H1 (cell line): ENCODE measurements at regions not wholly inside any gene's neighbourhood (a gene's known extent, or its start where the extent isn't known, plus 50 kb on each side); places are given as distances from the start of the nearest gene placed in this dataset.

Source experiments
- CTCF ChIA-PET: fragments of 300-600 bp; sonication (Branson Sonifier 250); formaldehyde crosslinking; loops from one replicate; lab custom pipeline; 2021; ENCODE audit not compliant: partially characterized antibody; lab: Charles Lee
- POLR2A ChIA-PET: fragments of 300-600 bp; sonication (Branson Sonifier 250); formaldehyde crosslinking; loops from one replicate; lab custom pipeline; 2021; ENCODE audit warnings: inconsistent platforms; ENCODE audit not compliant: partially characterized antibody; lab: Charles Lee
- DNase-seq, 2 experiments: peaks; one replicate each; pipeline versions ENCODE4 v3.0.0 to v3.0.0-alpha.2; 2010 to 2022; ENCODE audit warnings: low spot score in 2 of 2, low read depth in 1 of 2, mixed read lengths in 1 of 2
- FAIRE-seq: peaks from 2 replicates; lab custom pipeline; 2011; peaks lifted over from hg19 to GRCh38; lab: Jason Lieb, UNC
- H2AFZ ChIP-seq: 2 replicates; pipeline ENCODE4 v1.8.1; 2012; ENCODE audit warnings: low read length, inconsistent platforms
- H2AK5ac ChIP-seq: 2 replicates; pipeline ENCODE4 v1.6.1; 2013; ENCODE audit warnings: low read depth, low read length
- H2BK120ac ChIP-seq: replicated peaks from 2 replicates; pipeline ENCODE3; 2013; ENCODE audit warnings: low read depth, low read length, inconsistent platforms
- H2BK12ac ChIP-seq: 2 replicates; pipeline ENCODE4 v1.6.1; 2013; ENCODE audit warnings: low read depth, low read length
- H2BK15ac ChIP-seq: 2 replicates; pipeline ENCODE4 v1.6.1; 2013; ENCODE audit warnings: low read length
- H2BK20ac ChIP-seq: 2 replicates; pipeline ENCODE4 v1.6.1; 2013; ENCODE audit warnings: low read length
- H2BK5ac ChIP-seq: 2 replicates; pipeline ENCODE4 v1.6.1; 2013; ENCODE audit warnings: low read depth, low read length
- H3K14ac ChIP-seq: 2 replicates; pipeline ENCODE4 v1.6.1; 2013; ENCODE audit warnings: inconsistent platforms; ENCODE audit not compliant: insufficient read length
- H3K18ac ChIP-seq: 2 replicates; pipeline ENCODE4 v1.6.1; 2013; ENCODE audit warnings: low read length; ENCODE audit errors: extremely low read depth
- H3K23ac ChIP-seq: 2 replicates; pipeline ENCODE4 v1.6.1; 2013; ENCODE audit warnings: inconsistent platforms; ENCODE audit not compliant: insufficient read length
- H3K23me2 ChIP-seq: 2 replicates; pipeline ENCODE4 v1.6.1; 2013; ENCODE audit warnings: low read depth, low read length
- H3K27ac ChIP-seq: 2 replicates; pipeline ENCODE4 v1.6.1; 2011; ENCODE audit warnings: low read depth, low read length, inconsistent platforms
- H3K27me3 ChIP-seq, 4 experiments: replicated peaks in 1 of 4; 1 replicate in 1 of 4; 2 replicates in 3 of 4; pipeline versions ENCODE4 v1.6.1 to v1.8.1; 2011 to 2013; ENCODE audit warnings: low read length in 3 of 4, mild to moderate bottlenecking in 3 of 4, inconsistent platforms in 2 of 4, mixed read lengths in 2 of 4, moderate library complexity in 1 of 4; ENCODE audit not compliant: control insufficient read depth in 3 of 4, insufficient read depth in 3 of 4; ENCODE audit errors: extremely low read depth in 1 of 4
- H3K36me3 ChIP-seq, 4 experiments: 2 replicates each; pipeline versions ENCODE4 v1.6.1 to v1.8.1; 2011 to 2013; ENCODE audit warnings: mild to moderate bottlenecking in 4 of 4, low read length in 3 of 4, moderate library complexity in 2 of 4, control low read depth in 1 of 4, inconsistent platforms in 1 of 4; ENCODE audit not compliant: insufficient read depth in 4 of 4, control insufficient read depth in 2 of 4
- H3K4ac ChIP-seq: replicated peaks from 2 replicates; pipeline ENCODE3; 2013; ENCODE audit warnings: low read length, low read depth, mixed read lengths, inconsistent platforms; ENCODE audit not compliant: insufficient read length
- H3K4me1 ChIP-seq, 4 experiments: replicated peaks in 1 of 4; 1 replicate in 1 of 4; 2 replicates in 3 of 4; pipeline versions ENCODE4 v1.6.1 to v1.8.1; 2011 to 2013; ENCODE audit warnings: low read length in 3 of 4, inconsistent platforms in 2 of 4, mixed read lengths in 1 of 4; ENCODE audit not compliant: insufficient read depth in 4 of 4, control insufficient read depth in 3 of 4
- H3K4me2 ChIP-seq, 2 experiments: 2 replicates each; pipeline versions ENCODE4 v1.6.1 to v1.8.1; 2011 to 2013; ENCODE audit warnings: low read depth in 2 of 2, low read length in 2 of 2, control low read depth in 1 of 2, inconsistent platforms in 1 of 2, mild to moderate bottlenecking in 1 of 2; ENCODE audit not compliant: insufficient read depth in 1 of 2
- H3K4me3 ChIP-seq, 4 experiments: fragments of 200-600, 300-600 bp in 1 of 4; sonication (generic), shearing (Covaris generic), sonication (Bioruptor Twin) in 1 of 4; 2 replicates each; pipeline versions ENCODE4 v1.5.1 to v1.8.1; 2011 to 2016; ENCODE audit warnings: low read length in 4 of 4, low read depth in 3 of 4, control low read depth in 2 of 4, inconsistent platforms in 2 of 4, mild to moderate bottlenecking in 2 of 4, mixed read lengths in 1 of 4, moderate library complexity in 1 of 4; ENCODE audit not compliant: insufficient read depth in 2 of 4; ENCODE audit errors: extremely low read depth in 1 of 4
- H3K56ac ChIP-seq: replicated peaks from 2 replicates; pipeline ENCODE3; 2013; ENCODE audit warnings: low read depth, mild to moderate bottlenecking, mixed read lengths, low read length, inconsistent platforms; ENCODE audit not compliant: insufficient read length
- H3K79me1 ChIP-seq: 2 replicates; pipeline ENCODE4 v1.6.1; 2013; ENCODE audit warnings: low read depth, low read length, control low read depth
- H3K79me2 ChIP-seq, 2 experiments: 2 replicates each; pipeline versions ENCODE4 v1.6.1 to v1.8.1; 2012 to 2013; ENCODE audit warnings: low read length in 2 of 2, mild to moderate bottlenecking in 2 of 2, inconsistent platforms in 1 of 2; ENCODE audit not compliant: insufficient read depth in 2 of 2, control insufficient read depth in 1 of 2
- H3K9ac ChIP-seq, 4 experiments: replicated peaks in 1 of 4; 1 replicate in 1 of 4; 2 replicates in 3 of 4; pipeline versions ENCODE4 v1.6.1 to v1.8.1; 2011 to 2013; ENCODE audit warnings: low read depth in 3 of 4, low read length in 3 of 4, control low read depth in 2 of 4, mild to moderate bottlenecking in 2 of 4, moderate library complexity in 2 of 4, inconsistent platforms in 1 of 4; ENCODE audit errors: extremely low read depth in 1 of 4
- H3K9me3 ChIP-seq, 2 experiments: 2 replicates each; pipeline versions ENCODE4 v1.6.1 to v1.8.1; 2012 to 2013; ENCODE audit warnings: mild to moderate bottlenecking in 2 of 2, moderate library complexity in 2 of 2, control low read depth in 1 of 2, inconsistent platforms in 1 of 2, low read depth in 1 of 2, low read length in 1 of 2, mixed read lengths in 1 of 2; ENCODE audit not compliant: insufficient read depth in 2 of 2
- H4K20me1 ChIP-seq, 2 experiments: replicated peaks in 1 of 2; 2 replicates each; pipeline versions ENCODE3 to v1.8.1; 2011 to 2013; ENCODE audit warnings: inconsistent platforms in 2 of 2, low read length in 2 of 2, mild to moderate bottlenecking in 1 of 2; ENCODE audit not compliant: insufficient read depth in 2 of 2, control insufficient read depth in 1 of 2
- H4K5ac ChIP-seq: 2 replicates; pipeline ENCODE4 v1.6.1; 2013; ENCODE audit warnings: low read length, low read depth, mixed read lengths, inconsistent platforms; ENCODE audit not compliant: insufficient read length
- H4K8ac ChIP-seq: 2 replicates; pipeline ENCODE4 v1.8.0; 2013; ENCODE audit warnings: mild to moderate bottlenecking, moderate library complexity, low read length, inconsistent platforms; ENCODE audit not compliant: insufficient read depth; ENCODE audit errors: extremely low read depth
- H4K91ac ChIP-seq: replicated peaks from 2 replicates; pipeline ENCODE3; 2013; ENCODE audit warnings: low read length, mixed read lengths, inconsistent platforms; ENCODE audit not compliant: insufficient read length
- ASH2L ChIP-seq: fragments of 200-600, 300-600 bp; sonication (generic); IDR thresholded peaks from one replicate; pipeline ENCODE4 v1.7.1; 2017; ENCODE audit warnings: low read length
- BACH1 ChIP-seq: IDR thresholded peaks from 2 replicates; pipeline ENCODE4 v1.6.1; 2012; ENCODE audit warnings: low read length, improper control_type of control experiment
- BCL11A ChIP-seq, 2 experiments: IDR thresholded peaks; one replicate each; pipeline ENCODE4 v1.6.1; 2011; ENCODE audit warnings: low read depth in 2 of 2, low read length in 2 of 2, mild to moderate bottlenecking in 2 of 2
- CBX5 ChIP-seq: fragments of 300-800, 300-1000 bp; sonication (generic); IDR thresholded peaks from 2 replicates; pipeline ENCODE4 v1.7.1; 2016; ENCODE audit warnings: antibody characterized with exemption, low read length, low read depth
- CEBPB ChIP-seq: IDR thresholded peaks from 2 replicates; pipeline ENCODE4 v1.6.1; 2012; ENCODE audit warnings: low read depth, low read length
- CHD2 ChIP-seq: IDR thresholded peaks from 2 replicates; pipeline ENCODE4 v1.6.1; 2012; ENCODE audit warnings: low read length, improper control_type of control experiment
- CTBP2 ChIP-seq: IDR thresholded peaks from 2 replicates; pipeline ENCODE4 v1.7.0; 2011; ENCODE audit warnings: borderline replicate concordance, mild to moderate bottlenecking, moderate library complexity, mixed read lengths, low read length; ENCODE audit not compliant: insufficient read depth, insufficient read length
- JUND ChIP-seq: IDR thresholded peaks from 2 replicates; pipeline ENCODE4 v1.6.1; 2011; ENCODE audit warnings: mild to moderate bottlenecking, improper control_type of control experiment, low read length
- KDM4A ChIP-seq: IDR thresholded peaks from one replicate; pipeline ENCODE4 v1.7.1; 2012; ENCODE audit warnings: low read depth, mild to moderate bottlenecking, moderate library complexity, low read length, inconsistent platforms; ENCODE audit not compliant: severe bottlenecking
- SIN3A ChIP-seq, 2 experiments: IDR thresholded peaks in 1 of 2; conservative IDR thresholded peaks in 1 of 2; 2 replicates each; pipeline ENCODE4 v1.6.1; 2011 to 2012; ENCODE audit warnings: low read length in 2 of 2, improper control_type of control experiment in 1 of 2, low read depth in 1 of 2, mild to moderate bottlenecking in 1 of 2
- SP2 ChIP-seq: IDR thresholded peaks from 2 replicates; pipeline ENCODE4 v1.6.1; 2012; ENCODE audit warnings: mild to moderate bottlenecking, low read length, inconsistent platforms
- TEAD4 ChIP-seq: IDR thresholded peaks from 2 replicates; pipeline ENCODE4 v1.6.1; 2012; ENCODE audit warnings: low read depth, low read length, inconsistent platforms, mixed read lengths
- WGBS, 2 experiments: shearing (Covaris generic) in 1 of 2; methylation state at CpG; one replicate each; pipeline versions ENCODE4 v1.1.6 to v1.1.7; 2013 to 2015; ENCODE audit warnings: low lambda C conversion rate in 2 of 2, mixed read lengths in 2 of 2, inconsistent platforms in 1 of 2, low coverage in 1 of 2, missing lambda C conversion rate in 1 of 2; ENCODE audit not compliant: insufficient replicate concordance in 2 of 2, insufficient coverage in 1 of 2, insufficient read length in 1 of 2; ENCODE audit errors: extremely low coverage in 1 of 2, missing lambda C conversion rate in 1 of 2; 5-methylcytosine and 5-hydroxymethylcytosine counted together
- TF ChIP-seq, protein P1 (sequence below): IDR thresholded peaks from 2 replicates; pipeline ENCODE4 v1.6.1; 2012; ENCODE audit warnings: low read length, inconsistent platforms

- Histone ChIP-seq H3K18ac (no peak overlapping the region), H4K20me1 (no peaks in the 10 kb centered on the region), H2AFZ (no peak overlapping the region), H2AK5ac (no peak overlapping the region), H3K4ac (no peak overlapping the region), H2BK15ac (no peak overlapping the region), H3K23me2 (no peaks in the 10 kb centered on the region; the same call in 1 of the 2 replicates), H3K4me2 (no peak overlapping the region), H3K79me1 (no peaks in the 10 kb centered on the region), H3K9ac (no peak overlapping the region), H2BK20ac (no peak overlapping the region), H3K56ac (no peak overlapping the region), H3K27me3 (no peaks in the 10 kb centered on the region), H2BK12ac (no peak overlapping the region), H4K8ac (no peak overlapping the region), H4K91ac (no peak overlapping the region), H2BK5ac (no peak overlapping the region), H3K36me3 (no peaks in the 10 kb centered on the region), H3K23ac (no peak overlapping the region), H4K5ac (no peak overlapping the region), H3K27ac (no peak overlapping the region), H2BK120ac (no peak overlapping the region), H3K14ac (no peak overlapping the region), H3K79me2 (no peaks in the 10 kb centered on the region), H3K9me3 (no peaks in the 10 kb centered on the region), H3K4me3 (no peak overlapping the region), H3K4me1 (no peaks in the 10 kb centered on the region)
- CTCF ChIA-PET: interaction anchor here (0.9 kb wide), 1 partner anchor 8 kb away, joined by 3 read pairs; no protein-coding TSS in a partner anchor
- WGBS, 2 experiments: 0% methylated on average over 1 of the region's 1 CpG; no CpG with 5 or more reads in 1 of the 2 experiments
- POLR2A ChIA-PET: no interaction called here
- DNase-seq (no peak), FAIRE-seq (no peak)
- TF ChIP-seq SP2 (no peak), BACH1 (no peak), KDM4A (no peak), TEAD4 (no peak), CEBPB (no peak), CBX5 (no peak), SIN3A (conservative IDR thresholded peaks at IDR 0.05 in 1 of 2, IDR thresholded peaks at IDR 0.05 in 1 of 2; ENCODE audit: low read depth in 1 of 2, low read length in 2 of 2) (no peak), CHD2 (no peak), ASH2L (no peak), CTBP2 (no peak), BCL11A (IDR thresholded peaks at IDR 0.05; ENCODE audit: low read depth in 2 of 2, low read length in 2 of 2) (no peak), JUND (no peak)
- TF ChIP-seq, protein P1, sequence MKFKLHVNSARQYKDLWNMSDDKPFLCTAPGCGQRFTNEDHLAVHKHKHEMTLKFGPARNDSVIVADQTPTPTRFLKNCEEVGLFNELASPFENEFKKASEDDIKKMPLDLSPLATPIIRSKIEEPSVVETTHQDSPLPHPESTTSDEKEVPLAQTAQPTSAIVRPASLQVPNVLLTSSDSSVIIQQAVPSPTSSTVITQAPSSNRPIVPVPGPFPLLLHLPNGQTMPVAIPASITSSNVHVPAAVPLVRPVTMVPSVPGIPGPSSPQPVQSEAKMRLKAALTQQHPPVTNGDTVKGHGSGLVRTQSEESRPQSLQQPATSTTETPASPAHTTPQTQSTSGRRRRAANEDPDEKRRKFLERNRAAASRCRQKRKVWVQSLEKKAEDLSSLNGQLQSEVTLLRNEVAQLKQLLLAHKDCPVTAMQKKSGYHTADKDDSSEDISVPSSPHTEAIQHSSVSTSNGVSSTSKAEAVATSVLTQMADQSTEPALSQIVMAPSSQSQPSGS: no peak
Observed at GRCh38 chr14:28612414-28612813, 154.2 kb upstream of the FOXG1 start.
